ENCODE measurements at regions not wholly inside any gene's neighbourhood (a gene's known extent, or its start where the extent isn't known, plus 50 kb on each side); places are given as distances from the start of the nearest gene placed in this dataset.

- intact Hi-C loops (cut with DNase I), result no loop called here
- 91 to 96% (median 94%) methylated on average over 6 of the region's 6 CpGs for WGBS, 3 donors
- no peak for DNase-seq
These were observed 110.6 kb downstream of the PLEKHG1 start for GRCh38 chr6:150710236-150710635.

GRCh38 chr6:150711061-150711460, 111.4 kb downstream of the PLEKHG1 start:
- H3K36me3 ChIP-seq, result no peaks in the 10 kb centered on the region
- no peaks in the 10 kb centered on the region for H3K9me3 ChIP-seq
- TF ChIP-seq POLR2A (IDR thresholded peaks at IDR 0.05) (no peak), EP300 (IDR thresholded peaks at IDR 0.05) (no peak)
- TF ChIP-seq, protein P1, sequence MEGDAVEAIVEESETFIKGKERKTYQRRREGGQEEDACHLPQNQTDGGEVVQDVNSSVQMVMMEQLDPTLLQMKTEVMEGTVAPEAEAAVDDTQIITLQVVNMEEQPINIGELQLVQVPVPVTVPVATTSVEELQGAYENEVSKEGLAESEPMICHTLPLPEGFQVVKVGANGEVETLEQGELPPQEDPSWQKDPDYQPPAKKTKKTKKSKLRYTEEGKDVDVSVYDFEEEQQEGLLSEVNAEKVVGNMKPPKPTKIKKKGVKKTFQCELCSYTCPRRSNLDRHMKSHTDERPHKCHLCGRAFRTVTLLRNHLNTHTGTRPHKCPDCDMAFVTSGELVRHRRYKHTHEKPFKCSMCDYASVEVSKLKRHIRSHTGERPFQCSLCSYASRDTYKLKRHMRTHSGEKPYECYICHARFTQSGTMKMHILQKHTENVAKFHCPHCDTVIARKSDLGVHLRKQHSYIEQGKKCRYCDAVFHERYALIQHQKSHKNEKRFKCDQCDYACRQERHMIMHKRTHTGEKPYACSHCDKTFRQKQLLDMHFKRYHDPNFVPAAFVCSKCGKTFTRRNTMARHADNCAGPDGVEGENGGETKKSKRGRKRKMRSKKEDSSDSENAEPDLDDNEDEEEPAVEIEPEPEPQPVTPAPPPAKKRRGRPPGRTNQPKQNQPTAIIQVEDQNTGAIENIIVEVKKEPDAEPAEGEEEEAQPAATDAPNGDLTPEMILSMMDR (IDR thresholded peaks at IDR 0.05), result no peak
- DNase-seq, result no peak
- WGBS, 3 donors, result 83 to 89% (median 87%) methylated on average over 4 of the region's 4 CpGs
- no peaks in the 10 kb centered on the region for H3K27me3 ChIP-seq
- H3K27ac ChIP-seq, result no peak overlapping the region
- no peak overlapping the region for H3K4me3 ChIP-seq
- intact Hi-C loops (cut with DNase I), result no loop called here
- H3K4me1 ChIP-seq (ENCODE audit: insufficient read depth), result peaks cover 3% of the 10 kb centered on the region

More at GRCh38 chr6:150710236-150710635, 110.6 kb downstream of the PLEKHG1 start:
- peaks cover 3% of the 10 kb centered on the region for H3K4me1 ChIP-seq (ENCODE audit: insufficient read depth)
- H3K9me3 ChIP-seq, result no peaks in the 10 kb centered on the region
- no peak overlapping the region for H3K4me3 ChIP-seq
- no peak overlapping the region for H3K27ac ChIP-seq
- no peaks in the 10 kb centered on the region for H3K27me3 ChIP-seq
- TF ChIP-seq EP300 (IDR thresholded peaks at IDR 0.05), result no peak
- TF ChIP-seq, protein P1 (IDR thresholded peaks at IDR 0.05), result no peak
- no peak for TF ChIP-seq POLR2A (IDR thresholded peaks at IDR 0.05)
- H3K36me3 ChIP-seq, result no peaks in the 10 kb centered on the region

GRCh38 chr6:150711584-150712504, 112.2 kb downstream of the PLEKHG1 start:
- intact Hi-C loops (cut with DNase I), result no loop called here
- no peaks in the 10 kb centered on the region for H3K36me3 ChIP-seq
- H3K4me1 ChIP-seq (ENCODE audit: insufficient read depth), result peaks cover 3% of the 10 kb centered on the region
- H3K4me3 ChIP-seq, result no peak overlapping the region
- TF ChIP-seq EP300 (IDR thresholded peaks at IDR 0.05) (no peak), POLR2A (IDR thresholded peaks at IDR 0.05) (no peak)
- TF ChIP-seq, protein P1 (IDR thresholded peaks at IDR 0.05), result no peak
- peak in 4 of 5 donors; percentile 30 to 68 (median 56) for DNase-seq
- H3K9me3 ChIP-seq, result no peaks in the 10 kb centered on the region
- H3K27ac ChIP-seq, result no peak overlapping the region
- no peaks in the 10 kb centered on the region for H3K27me3 ChIP-seq
- 68 to 74% (median 69%) methylated on average over 8 of the region's 8 CpGs for WGBS, 3 donors

- Histone ChIP-seq H3K4me1 (ENCODE audit: insufficient read depth) (peaks cover 3% of the 10 kb centered on the region), H3K36me3 (no peaks in the 10 kb centered on the region), H3K27ac (no peak overlapping the region), H3K9me3 (no peaks in the 10 kb centered on the region), H3K27me3 (no peaks in the 10 kb centered on the region), H3K4me3 (no peak overlapping the region)
- DNase-seq, result no peak
- TF ChIP-seq EP300 (IDR thresholded peaks at IDR 0.05) (no peak), POLR2A (IDR thresholded peaks at IDR 0.05) (no peak)
- TF ChIP-seq, protein P1 (IDR thresholded peaks at IDR 0.05), result no peak
- WGBS, 3 donors, result 84 to 89% (median 87%) methylated on average over 7 of the region's 7 CpGs
- intact Hi-C loops (cut with DNase I), result no loop called here
These were observed 113.0 kb downstream of the PLEKHG1 start for GRCh38 chr6:150712505-150713252.
